WTC11 (cell line): ENCODE measurements at regions not wholly inside any gene's neighbourhood (a gene's known extent, or its start where the extent isn't known, plus 50 kb on each side); places are given as distances from the start of the nearest gene placed in this dataset.

ENCODE experiments used
- ATAC-seq: fragments of 200-7000 bp; cut with Tn5 transposase; 2 replicates; pipeline ENCODE4 v1.10.0; 2021; ENCODE audit warnings: mild to moderate bottlenecking, moderate library complexity
- CTCF ChIA-PET: fragments of 300-600 bp; sonication (Branson Sonifier 250); formaldehyde crosslinking; loops from one replicate; lab custom pipeline; 2021; ENCODE audit warnings: antibody characterized with exemption; lab: Charles Lee
- POLR2A ChIA-PET: fragments of 350-600 bp; sonication (Branson Sonifier 250); formaldehyde crosslinking; loops from one replicate; lab custom pipeline; 2021; ENCODE audit warnings: antibody characterized with exemption; lab: Charles Lee
- DNase-seq: peaks from one replicate; pipeline ENCODE4 v3.0.0; 2021; ENCODE audit warnings: low spot score
- H3K27ac Mint-ChIP-seq: 2 replicates; pipeline ENCODE4 v1.8.0; 2021; ENCODE audit warnings: mixed read lengths
- H3K27me3 Mint-ChIP-seq: 2 replicates; pipeline ENCODE4 v1.8.0; 2021; ENCODE audit warnings: low read depth, mild to moderate bottlenecking, moderate library complexity, mixed read lengths
- H3K36me3 Mint-ChIP-seq: 2 replicates; pipeline ENCODE4 v1.8.0; 2021; ENCODE audit warnings: mixed read lengths
- H3K4me1 Mint-ChIP-seq: 2 replicates; pipeline ENCODE4 v1.8.0; 2022; ENCODE audit warnings: mixed read lengths
- H3K4me3 Mint-ChIP-seq: 2 replicates; pipeline ENCODE4 v1.8.0; 2021; ENCODE audit warnings: mild to moderate bottlenecking, moderate library complexity, mixed read lengths
- H3K9me3 Mint-ChIP-seq: 2 replicates; pipeline ENCODE4 v1.8.0; 2021; ENCODE audit warnings: mixed read lengths
- AFF4 ChIP-seq: sonication (generic); formaldehyde crosslinking; IDR thresholded peaks from 2 replicates; pipeline ENCODE4 v1.8.1; 2023; ENCODE audit warnings: mild to moderate bottlenecking, missing genetic modification reagents, borderline replicate concordance
- CREB1 ChIP-seq: sonication (generic); formaldehyde crosslinking; IDR thresholded peaks from 2 replicates; pipeline ENCODE4 v1.8.0; 2023; ENCODE audit warnings: mild to moderate bottlenecking, missing genetic modification reagents
- CTCF ChIP-seq: fragments of 200-600 bp; IDR thresholded peaks from 2 replicates; pipeline ENCODE4 v1.8.0; 2022; ENCODE audit warnings: antibody characterized with exemption
- E2F4 ChIP-seq: sonication (generic); formaldehyde crosslinking; IDR thresholded peaks from 2 replicates; pipeline ENCODE4 v1.8.1; 2022; ENCODE audit warnings: low read depth, mild to moderate bottlenecking, moderate library complexity, missing genetic modification reagents, borderline replicate concordance
- FOXP1 ChIP-seq: sonication (generic); formaldehyde crosslinking; IDR thresholded peaks from 2 replicates; pipeline ENCODE4 v1.8.0; 2022; ENCODE audit warnings: missing genetic modification reagents, mild to moderate bottlenecking, moderate library complexity, borderline replicate concordance
- GABPB1 ChIP-seq: sonication (generic); formaldehyde crosslinking; IDR thresholded peaks from 2 replicates; pipeline ENCODE4 v1.8.1; 2023; ENCODE audit warnings: mild to moderate bottlenecking, missing genetic modification reagents
- GRHL2 ChIP-seq: fragments of 250-450 bp; sonication (Bioruptor Pico); IDR thresholded peaks from 2 replicates; pipeline ENCODE4 v1.8.0; 2022; ENCODE audit warnings: mild to moderate bottlenecking, moderate library complexity; ENCODE audit not compliant: insufficient replicate concordance, severe bottlenecking
- GTF2I ChIP-seq: fragments of 250-450 bp; sonication (Bioruptor Pico); conservative IDR thresholded peaks from 2 replicates; pipeline ENCODE4 v1.4.0; 2021; ENCODE audit warnings: mild to moderate bottlenecking
- JUN ChIP-seq: sonication (generic); formaldehyde crosslinking; IDR thresholded peaks from 2 replicates; pipeline ENCODE4 v1.8.0; 2023; ENCODE audit warnings: mild to moderate bottlenecking, missing genetic modification reagents
- MLX ChIP-seq: sonication (generic); formaldehyde crosslinking; IDR thresholded peaks from 2 replicates; pipeline ENCODE4 v1.8.1; 2023; ENCODE audit warnings: mild to moderate bottlenecking, missing genetic modification reagents, moderate library complexity
- PRDM15 ChIP-seq: sonication (generic); formaldehyde crosslinking; IDR thresholded peaks from 2 replicates; pipeline ENCODE4 v1.8.0; 2022; ENCODE audit warnings: missing genetic modification reagents
- SP1 ChIP-seq: sonication (generic); formaldehyde crosslinking; conservative IDR thresholded peaks from 2 replicates; pipeline ENCODE4 v1.8.1; 2022; ENCODE audit warnings: missing genetic modification reagents
- TCF7 ChIP-seq: sonication (generic); formaldehyde crosslinking; IDR thresholded peaks from 2 replicates; pipeline ENCODE4 v1.8.0; 2022; ENCODE audit warnings: mild to moderate bottlenecking, low read depth, missing genetic modification reagents, moderate library complexity
- ZNF121 ChIP-seq: sonication (generic); formaldehyde crosslinking; IDR thresholded peaks from 2 replicates; pipeline ENCODE4 v1.8.0; 2023; ENCODE audit warnings: missing genetic modification reagents
- ZNF416 ChIP-seq: fragments of 250-450 bp; sonication (Bioruptor Pico); IDR thresholded peaks from 2 replicates; pipeline ENCODE4 v1.9.0; 2021; ENCODE audit warnings: mild to moderate bottlenecking, inconsistent platforms
- ZNF532 ChIP-seq: fragments of 250-450 bp; sonication (Bioruptor Pico); IDR thresholded peaks from 2 replicates; pipeline ENCODE4 v1.9.0; 2021; ENCODE audit warnings: mild to moderate bottlenecking, borderline replicate concordance

- TF ChIP-seq PRDM15 (no peak), GABPB1 (CRISPR knock-in tag) (no peak), SP1 (CRISPR knock-in tag) (no peak), AFF4 (no peak), ZNF121 (CRISPR knock-in tag) (no peak), ZNF416 (CRISPR knock-in tag) (no peak), JUN (CRISPR knock-in tag) (no peak), CTCF (no peak), MLX (CRISPR knock-in tag) (no peak), GRHL2 (no peak), FOXP1 (no peak), TCF7 (CRISPR knock-in tag) (no peak)
- TF ChIP-seq, all 79 proteins: peak for 0
Measured at GRCh38 chr1:101407505-101408211, 170.8 kb downstream of the S1PR1 start (continued).

GRCh38 chr1:101408212-101409042 is 171.6 kb downstream of the S1PR1 start:
- H3K27me3 Mint-ChIP-seq = no peaks in the 10 kb centered on the region; the same call in 1 of the 2 replicates
- H3K4me1 Mint-ChIP-seq = peaks cover 9% of the 10 kb centered on the region
- no peak overlapping the region for H3K4me3 Mint-ChIP-seq
- H3K9me3 Mint-ChIP-seq = no peaks in the 10 kb centered on the region
- ChIA-PET CTCF (interaction anchor here (0.8 to 1.8 kb wide), 2 partner anchors 51 to 99 kb away, joined by 3 to 5 read pairs; no protein-coding TSS in a partner anchor), POLR2A (no interaction called here)
- DNase-seq (no peak), ATAC-seq (no peak)
- no peak overlapping the region for H3K27ac Mint-ChIP-seq
- H3K36me3 Mint-ChIP-seq = no peaks in the 10 kb centered on the region
- TF ChIP-seq CTCF (no peak), CREB1 (CRISPR knock-in tag) (no peak), GTF2I (no peak), E2F4 (CRISPR knock-in tag) (no peak), ZNF532 (CRISPR knock-in tag) (no peak)
